ENCODE measurements at regions not wholly inside any gene's neighbourhood (a gene's known extent, or its start where the extent isn't known, plus 50 kb on each side); places are given as distances from the start of the nearest gene placed in this dataset.

DNA sequence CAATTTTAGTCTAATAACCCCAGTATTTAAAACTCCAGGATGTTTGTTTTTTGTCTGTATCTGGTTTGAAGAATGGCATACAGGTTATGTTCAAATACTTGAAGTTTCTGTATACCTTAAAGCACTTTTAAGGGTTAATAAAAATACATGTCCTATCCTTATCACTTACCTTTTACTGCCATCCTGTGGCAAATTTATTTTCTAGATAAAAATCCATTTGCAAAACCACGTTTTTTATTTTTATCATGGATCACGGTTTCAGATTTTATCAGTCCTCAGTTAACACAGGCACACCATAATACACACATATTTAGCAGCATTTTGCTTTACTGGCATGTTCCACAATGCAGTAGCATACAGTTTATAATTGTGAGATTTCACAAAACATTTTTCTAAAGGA, 113.3 kb upstream of the H2AZ1 start:
- H3K9me1 ChIP-seq (replicated peaks; ENCODE audit: control insufficient read depth, extremely low read depth, insufficient read depth, low read length), result no peaks in the 10 kb centered on the region
- dilution Hi-C loops (cut with MboI; ENCODE audit: extremely low pct_ligation_motif_present, low sequenced_read_pairs) (no loop called here), intact Hi-C loops (cut with micrococcal nuclease) (loop anchor here (2.0 kb wide), 1 partner anchor 253 kb away; no protein-coding TSS in a partner anchor)
- BruUV-seq (replicated peaks), result no TSS peak
- no peak overlapping the region for H2AFZ ChIP-seq (ENCODE audit: low read depth, low read length)
- H3K9ac ChIP-seq (replicated peaks; ENCODE audit: extremely low read depth, insufficient read depth, low read length), result no peak overlapping the region
- no peak overlapping the region for H3K27ac ChIP-seq (ENCODE audit: insufficient read depth, low read depth, low read length)
- no peaks in the 10 kb centered on the region for H3K9me3 ChIP-seq (replicated peaks; ENCODE audit: control insufficient read depth, insufficient read depth, low read length)
- no peak overlapping the region for H3K4me2 ChIP-seq (ENCODE audit: insufficient read depth, low read length)
- H3K4me3 ChIP-seq (replicated peaks in 1 of 3; ENCODE audit: insufficient read depth in 1 of 3, low read depth in 1 of 3, low read length in 3 of 3), result no peak overlapping the region
- no peak for DNase-seq (ENCODE audit: low read depth, low spot score)
- no peaks in the 10 kb centered on the region for H3K4me1 ChIP-seq (ENCODE audit: control insufficient read depth, extremely low read depth, insufficient read depth, low read length)
- ChIA-PET CTCF (no interaction called here), POLR2A (no interaction called here)
- FAIRE-seq, result no peak
- H4K20me1 ChIP-seq (replicated peaks; ENCODE audit: control insufficient read depth, extremely low read depth, insufficient read depth, low read length), result no peaks in the 10 kb centered on the region
- TF ChIP-seq EZH2 (IDR thresholded peaks at IDR 0.05; ENCODE audit: borderline replicate concordance, low read depth, low read length, severe bottlenecking) (no peak), FOS (IDR thresholded peaks at IDR 0.05; ENCODE audit: borderline replicate concordance, insufficient read depth, low read length) (no peak), POLR2A (IDR thresholded peaks at IDR 0.05; ENCODE audit: low read depth, low read length) (no peak), GATA2 (IDR thresholded peaks at IDR 0.05; ENCODE audit: insufficient read depth, insufficient read length, low read depth, low read length) (no peak), POLR2AphosphoS5 (IDR thresholded peaks at IDR 0.05; ENCODE audit: insufficient read depth, low read depth, low read length) (no peak), MYC (IDR thresholded peaks at IDR 0.05; ENCODE audit: low read depth, low read length) (no peak), JUN (IDR thresholded peaks at IDR 0.05; ENCODE audit: borderline replicate concordance, insufficient read depth, insufficient read length, low read depth) (no peak)
- TF ChIP-seq, protein P1, sequence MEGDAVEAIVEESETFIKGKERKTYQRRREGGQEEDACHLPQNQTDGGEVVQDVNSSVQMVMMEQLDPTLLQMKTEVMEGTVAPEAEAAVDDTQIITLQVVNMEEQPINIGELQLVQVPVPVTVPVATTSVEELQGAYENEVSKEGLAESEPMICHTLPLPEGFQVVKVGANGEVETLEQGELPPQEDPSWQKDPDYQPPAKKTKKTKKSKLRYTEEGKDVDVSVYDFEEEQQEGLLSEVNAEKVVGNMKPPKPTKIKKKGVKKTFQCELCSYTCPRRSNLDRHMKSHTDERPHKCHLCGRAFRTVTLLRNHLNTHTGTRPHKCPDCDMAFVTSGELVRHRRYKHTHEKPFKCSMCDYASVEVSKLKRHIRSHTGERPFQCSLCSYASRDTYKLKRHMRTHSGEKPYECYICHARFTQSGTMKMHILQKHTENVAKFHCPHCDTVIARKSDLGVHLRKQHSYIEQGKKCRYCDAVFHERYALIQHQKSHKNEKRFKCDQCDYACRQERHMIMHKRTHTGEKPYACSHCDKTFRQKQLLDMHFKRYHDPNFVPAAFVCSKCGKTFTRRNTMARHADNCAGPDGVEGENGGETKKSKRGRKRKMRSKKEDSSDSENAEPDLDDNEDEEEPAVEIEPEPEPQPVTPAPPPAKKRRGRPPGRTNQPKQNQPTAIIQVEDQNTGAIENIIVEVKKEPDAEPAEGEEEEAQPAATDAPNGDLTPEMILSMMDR (IDR thresholded peaks at IDR 0.05; ENCODE audit: extremely low read depth in 1 of 2, insufficient read depth in 1 of 2, low read depth in 1 of 2, low read length in 2 of 2), result no peak
- TF ChIP-seq, protein P2, sequence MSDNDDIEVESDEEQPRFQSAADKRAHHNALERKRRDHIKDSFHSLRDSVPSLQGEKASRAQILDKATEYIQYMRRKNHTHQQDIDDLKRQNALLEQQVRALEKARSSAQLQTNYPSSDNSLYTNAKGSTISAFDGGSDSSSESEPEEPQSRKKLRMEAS (IDR thresholded peaks at IDR 0.05; ENCODE audit: insufficient read depth, insufficient read length), result no peak
- H3K79me2 ChIP-seq (ENCODE audit: control insufficient read depth, insufficient read depth, low read length), result no peaks in the 10 kb centered on the region
- no peaks in the 10 kb centered on the region for H3K36me3 ChIP-seq (ENCODE audit: control insufficient read depth in 2 of 2, extremely low read depth in 1 of 2, insufficient read depth in 2 of 2, low read length in 2 of 2)
- no peaks in the 10 kb centered on the region for H3K27me3 ChIP-seq (ENCODE audit: control insufficient read depth in 2 of 2, insufficient read depth in 2 of 2, low read length in 2 of 2)
